HG03457 (cell line): ENCODE measurements at regions not wholly inside any gene's neighbourhood (a gene's known extent, or its start where the extent isn't known, plus 50 kb on each side); places are given as distances from the start of the nearest gene placed in this dataset.

Source experiments
- ATAC-seq: cut with Tn5 transposase; IDR thresholded peaks from one replicate; pipeline ENCODE4 v1.9.1; 2021; ENCODE audit warnings: moderate number of reproducible peaks; ENCODE audit not compliant: unreplicated experiment

DNA sequence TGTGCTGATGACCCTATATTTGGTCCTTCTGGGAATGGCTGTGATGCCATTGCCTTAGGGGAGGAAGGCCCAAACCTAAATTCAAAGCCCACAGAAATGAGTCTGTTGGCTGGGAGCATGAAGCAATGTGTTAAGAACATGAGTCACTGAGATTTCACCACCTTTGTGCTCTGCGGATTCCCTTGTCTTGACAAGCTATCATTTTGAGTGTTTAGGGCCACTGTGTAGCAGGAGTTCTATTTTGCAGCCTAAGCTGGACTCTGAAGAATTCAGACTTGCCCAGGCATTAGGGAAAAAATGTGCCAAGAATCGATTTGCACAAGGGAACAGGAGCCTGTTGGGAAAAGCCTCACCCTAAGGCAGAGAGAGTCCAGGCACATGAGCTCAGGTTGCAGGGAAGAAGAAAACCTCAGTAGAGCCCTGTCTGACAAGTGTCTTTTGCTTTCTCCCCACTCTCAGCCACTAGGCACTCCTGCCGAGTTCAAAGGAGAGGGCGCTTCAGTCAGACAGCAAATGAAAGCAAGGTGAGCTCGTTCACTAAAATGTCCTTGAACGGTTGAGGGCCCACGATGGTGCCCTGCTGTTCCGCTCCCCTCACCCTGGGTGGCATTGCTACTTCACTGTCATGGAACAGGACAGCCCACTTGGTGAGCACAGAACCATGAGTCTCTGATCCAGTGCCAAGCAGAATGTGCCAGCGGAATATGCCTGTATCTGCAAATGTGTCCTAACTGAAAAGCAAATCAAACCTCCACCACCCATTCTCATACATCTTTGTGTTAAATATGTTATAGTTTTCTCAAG is 93.6 kb downstream of the PRLHR start:
- no peak for ATAC-seq

DNA sequence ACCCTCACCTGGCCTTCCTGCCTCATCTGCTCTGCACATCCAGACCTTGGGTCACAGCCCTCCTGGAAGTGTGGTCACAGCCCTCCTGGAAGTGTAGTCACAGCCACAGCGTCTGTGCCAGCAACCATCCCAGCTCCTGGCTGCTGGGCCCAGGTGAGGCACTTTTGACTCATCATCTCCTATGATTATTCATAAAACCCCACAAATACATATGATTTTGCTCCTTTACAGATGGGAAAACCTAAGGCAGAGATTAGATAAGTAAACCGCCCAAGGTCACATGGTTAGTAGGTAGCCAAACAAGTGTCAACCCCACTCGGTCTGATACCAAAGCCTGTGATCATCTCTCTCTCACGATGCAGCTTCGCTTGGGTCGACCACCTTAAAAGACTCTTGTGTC is 94.3 kb downstream of the PRLHR start:
- ATAC-seq, result no peak

DNA sequence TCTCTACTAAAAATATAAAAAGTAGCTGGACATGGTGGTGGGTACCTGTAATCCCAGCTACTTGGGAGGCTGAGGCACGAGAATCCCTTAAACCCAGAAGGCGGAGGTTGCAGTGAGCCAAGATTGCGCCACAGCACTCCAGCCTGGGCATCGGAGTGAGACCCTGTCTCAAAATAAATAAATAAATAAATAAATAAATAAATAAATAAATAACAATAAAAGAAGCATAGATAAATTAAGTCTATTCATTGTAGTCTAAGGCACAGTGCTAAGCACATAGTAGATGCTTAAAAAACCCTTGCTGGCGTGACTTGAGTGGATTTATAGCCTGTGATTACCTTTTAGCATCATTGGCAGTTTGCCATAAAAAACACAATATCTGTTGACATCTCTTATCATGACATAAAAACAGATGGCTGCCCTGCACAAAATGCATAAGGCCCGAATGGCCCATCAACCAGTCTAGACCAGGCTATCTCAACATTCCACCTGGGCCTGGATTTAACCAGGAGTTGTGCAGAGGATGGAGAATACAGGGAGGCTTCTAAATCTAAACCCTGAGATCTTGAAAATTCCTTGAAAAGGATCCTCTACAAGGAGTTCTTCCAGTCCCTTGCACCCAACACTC is 94.9 kb downstream of the PRLHR start:
- no peak for ATAC-seq

DNA sequence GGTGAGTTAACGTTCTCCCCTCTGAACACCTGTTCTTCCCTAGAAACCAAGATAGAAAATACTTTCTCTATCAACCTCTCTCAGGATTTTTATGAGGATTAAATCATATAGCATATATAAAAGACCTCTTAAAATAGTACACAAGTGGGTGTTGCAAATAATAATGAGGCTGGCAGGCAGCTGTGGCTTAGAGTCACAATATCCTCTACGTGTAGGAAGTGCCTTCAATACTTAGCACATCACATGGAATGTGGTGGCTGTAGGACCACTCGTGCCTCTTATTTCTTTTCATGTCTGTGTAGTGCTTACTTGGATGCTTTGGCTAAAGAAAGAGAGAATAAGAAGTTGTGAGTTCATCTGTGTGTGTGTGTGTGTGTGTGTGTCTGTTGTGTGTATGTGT is 96.3 kb downstream of the PRLHR start:
- no peak for ATAC-seq

DNA sequence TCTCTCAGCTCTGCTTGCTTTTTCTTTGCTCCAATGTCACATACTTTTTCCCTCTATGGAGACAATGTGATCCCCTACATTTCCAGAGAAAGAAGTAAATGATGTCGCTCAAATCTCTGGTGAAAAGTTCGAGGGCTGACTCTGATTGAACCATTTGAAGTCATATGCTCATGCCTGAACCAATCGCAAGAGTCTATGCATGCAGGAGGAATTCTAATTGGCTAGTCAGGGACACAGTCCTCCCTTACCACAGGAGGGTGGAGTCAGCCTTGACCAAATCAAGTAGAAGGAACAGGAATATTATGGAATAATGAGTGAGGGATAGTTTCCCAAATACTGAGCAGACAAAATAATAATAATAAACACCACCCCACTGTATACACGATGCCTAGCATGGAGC is 96.8 kb downstream of the PRLHR start:
- no peak for ATAC-seq

DNA sequence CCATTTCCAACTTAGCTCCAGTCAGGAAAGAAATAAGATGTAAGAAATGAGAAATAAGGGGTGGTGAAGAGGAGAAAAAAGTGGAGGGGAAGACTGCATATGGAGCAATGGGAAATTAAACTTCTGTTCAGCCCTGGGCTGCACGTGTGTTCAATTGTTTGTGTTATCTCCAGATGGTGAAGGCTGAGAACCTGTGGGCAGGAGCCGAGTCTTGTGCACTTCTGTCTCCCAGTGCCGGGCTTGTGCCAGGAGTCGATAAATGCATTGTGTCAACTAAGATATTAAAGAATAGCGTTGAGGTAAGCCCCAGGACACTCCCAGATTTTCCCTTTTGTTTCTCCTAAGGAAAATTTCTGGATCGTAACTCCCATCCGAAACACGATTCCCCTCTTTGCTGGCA is 98.2 kb downstream of the PRLHR start:
- no peak for ATAC-seq

DNA sequence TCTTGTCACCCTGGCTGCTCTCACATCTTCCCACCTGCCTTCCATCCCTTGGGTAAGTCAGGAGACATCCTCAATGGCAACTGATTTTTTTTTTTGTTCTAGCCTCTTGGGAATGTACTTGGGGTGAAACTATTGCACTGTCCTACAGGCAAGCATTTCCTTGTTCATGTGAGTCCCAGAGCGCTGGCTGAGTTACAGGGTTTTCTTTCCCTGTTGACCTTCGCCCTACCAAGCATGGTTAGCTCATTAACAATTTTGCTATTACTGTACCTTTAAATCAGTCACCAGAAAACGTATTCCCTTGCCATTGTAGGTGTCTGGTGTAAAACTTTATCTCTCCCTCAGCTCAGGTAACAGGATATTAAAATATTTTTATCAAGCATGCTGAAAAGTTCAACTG is 98.9 kb downstream of the PRLHR start:
- no peak for ATAC-seq

DNA sequence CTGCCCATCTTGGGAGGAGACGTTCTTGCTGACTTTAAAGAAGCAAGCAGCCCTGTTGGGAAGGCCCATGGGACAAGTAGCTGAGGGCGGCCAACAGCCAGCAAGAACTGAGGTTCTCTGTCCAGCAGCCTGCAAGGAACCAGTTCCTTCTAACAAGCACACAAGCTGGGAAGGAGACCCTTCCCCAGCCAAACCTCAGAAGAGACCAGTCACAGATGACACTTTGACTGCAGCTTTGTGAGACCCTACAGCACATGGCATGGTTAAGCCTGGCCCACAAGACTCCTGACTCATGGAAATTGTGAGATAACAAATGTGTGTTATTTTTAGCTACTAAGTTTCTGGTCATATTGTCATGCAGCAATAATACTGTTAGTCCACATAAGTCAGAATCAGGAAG is 99.9 kb downstream of the PRLHR start:
- no peak for ATAC-seq

DNA sequence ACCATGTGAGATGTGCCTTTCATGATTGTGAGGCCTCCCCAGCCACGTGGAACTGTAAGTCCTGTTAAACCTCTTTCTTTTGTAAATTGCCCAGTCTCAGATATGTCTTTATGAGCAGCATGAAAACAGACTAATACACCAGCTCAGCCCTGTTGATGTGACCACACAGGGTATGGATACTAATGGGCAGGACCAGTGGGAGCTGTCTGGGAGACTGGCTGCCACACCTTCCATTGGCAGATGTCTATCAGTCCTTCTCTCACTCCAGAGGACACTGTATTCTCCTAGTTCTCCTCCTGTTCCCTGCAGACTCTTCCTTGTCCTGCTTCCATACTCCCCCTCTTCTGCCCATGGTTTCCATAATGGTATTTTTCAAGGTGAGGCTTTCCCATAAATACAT is 104.4 kb downstream of the PRLHR start:
- ATAC-seq, result no peak

DNA sequence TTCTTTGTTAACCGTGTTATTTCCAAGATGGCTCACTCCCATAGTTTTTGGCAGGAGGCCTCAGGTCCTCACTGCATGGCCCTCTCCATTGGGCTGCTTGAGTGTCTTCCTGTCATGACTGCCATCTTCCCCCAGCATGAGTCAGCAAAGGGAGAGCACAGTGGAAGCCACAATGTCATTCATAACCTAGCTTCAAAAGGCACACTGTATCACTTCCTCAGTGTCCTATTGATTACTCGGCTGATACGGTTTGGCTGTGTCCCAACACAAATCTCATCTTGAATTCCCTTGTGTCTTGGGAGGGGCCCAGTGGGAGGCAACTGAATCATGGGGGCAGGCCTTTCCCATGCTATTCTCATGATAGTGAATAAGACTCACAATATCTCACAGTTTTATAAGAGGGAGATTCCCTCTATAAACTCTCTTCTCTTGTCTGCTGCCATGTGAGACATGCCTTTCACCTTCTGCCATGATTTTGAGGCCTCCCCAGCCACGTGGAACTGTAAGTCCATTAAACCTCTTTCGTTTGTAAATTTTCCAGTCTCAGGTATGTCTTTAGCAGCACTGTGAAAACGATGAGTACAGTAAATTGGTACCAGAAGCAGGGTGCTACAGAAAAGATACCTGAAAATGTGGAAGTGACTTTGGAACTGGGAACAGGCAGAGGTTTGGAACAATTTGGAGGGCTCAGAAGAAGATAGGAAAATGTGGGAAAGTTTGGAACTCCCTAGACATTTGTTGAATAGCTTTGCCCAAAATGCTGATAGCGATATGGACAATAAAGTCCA is 106.5 kb downstream of the PRLHR start:
- no peak for ATAC-seq

DNA sequence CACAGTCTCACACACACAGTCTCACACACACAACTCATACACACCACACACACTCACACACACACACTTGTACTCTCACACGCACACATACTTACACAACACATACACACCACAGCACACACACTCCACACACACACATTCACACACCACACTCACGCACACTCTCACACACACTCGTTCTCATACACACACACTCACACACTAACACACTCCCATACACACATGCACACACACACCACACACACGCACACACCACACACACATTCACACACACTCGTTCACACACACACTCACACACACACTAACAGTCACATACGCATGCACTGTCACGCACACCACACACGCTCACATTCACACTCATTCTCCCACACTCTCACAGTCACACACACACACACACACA is 109.8 kb downstream of the PRLHR start:
- no peak for ATAC-seq

DNA sequence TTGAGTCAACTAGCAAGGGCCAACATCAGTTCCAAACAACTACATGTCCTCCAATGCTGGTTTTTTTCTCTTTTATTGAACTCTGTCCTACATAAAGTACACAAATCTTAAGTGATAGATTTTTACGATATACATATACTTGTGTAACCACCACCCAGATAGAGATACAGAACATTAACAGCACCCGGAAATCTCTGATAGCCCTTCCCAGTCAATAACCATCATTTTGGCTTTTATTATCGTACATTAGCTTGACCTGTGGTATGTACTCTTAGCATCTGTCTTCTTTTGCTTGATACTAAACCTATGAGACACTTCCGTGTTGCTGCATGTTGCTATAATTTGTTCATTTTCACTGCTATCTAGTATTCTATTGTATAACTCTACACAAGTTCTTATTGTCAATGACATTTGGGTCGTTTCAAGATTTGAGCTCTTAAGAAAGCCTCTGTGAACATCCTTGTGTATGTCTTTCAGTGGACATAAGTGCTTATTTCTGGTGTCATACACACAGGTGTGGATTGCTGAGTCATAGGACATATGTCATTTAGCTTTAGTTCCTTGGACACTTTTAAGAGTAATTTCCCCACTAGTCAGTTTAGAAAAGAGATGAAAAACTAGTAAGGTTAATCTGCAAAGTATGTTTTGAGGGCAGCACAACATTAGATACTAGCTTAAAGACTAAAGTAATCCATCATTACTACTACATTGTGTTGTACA is 111.1 kb downstream of the PRLHR start:
- ATAC-seq, result no peak

DNA sequence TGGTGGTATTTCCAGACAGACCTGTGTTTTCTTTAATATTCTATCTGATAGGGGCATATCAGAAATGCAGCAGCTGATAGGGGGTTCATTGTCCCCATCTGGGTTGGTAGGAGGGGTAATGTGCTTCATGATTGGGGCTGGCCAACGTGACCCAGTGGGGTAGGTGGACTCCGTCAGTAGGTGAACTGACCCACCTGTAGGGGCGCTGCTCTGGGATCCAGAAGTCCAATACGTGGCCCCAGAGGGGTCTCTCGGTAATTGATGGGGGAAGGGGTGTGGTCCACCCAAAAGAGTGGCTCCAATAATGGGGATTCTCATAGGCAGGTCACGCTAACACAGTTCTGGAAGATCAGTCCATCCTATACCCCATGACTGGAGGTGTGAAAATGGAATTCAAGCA is 112.0 kb downstream of the PRLHR start:
- ATAC-seq, result no peak

DNA sequence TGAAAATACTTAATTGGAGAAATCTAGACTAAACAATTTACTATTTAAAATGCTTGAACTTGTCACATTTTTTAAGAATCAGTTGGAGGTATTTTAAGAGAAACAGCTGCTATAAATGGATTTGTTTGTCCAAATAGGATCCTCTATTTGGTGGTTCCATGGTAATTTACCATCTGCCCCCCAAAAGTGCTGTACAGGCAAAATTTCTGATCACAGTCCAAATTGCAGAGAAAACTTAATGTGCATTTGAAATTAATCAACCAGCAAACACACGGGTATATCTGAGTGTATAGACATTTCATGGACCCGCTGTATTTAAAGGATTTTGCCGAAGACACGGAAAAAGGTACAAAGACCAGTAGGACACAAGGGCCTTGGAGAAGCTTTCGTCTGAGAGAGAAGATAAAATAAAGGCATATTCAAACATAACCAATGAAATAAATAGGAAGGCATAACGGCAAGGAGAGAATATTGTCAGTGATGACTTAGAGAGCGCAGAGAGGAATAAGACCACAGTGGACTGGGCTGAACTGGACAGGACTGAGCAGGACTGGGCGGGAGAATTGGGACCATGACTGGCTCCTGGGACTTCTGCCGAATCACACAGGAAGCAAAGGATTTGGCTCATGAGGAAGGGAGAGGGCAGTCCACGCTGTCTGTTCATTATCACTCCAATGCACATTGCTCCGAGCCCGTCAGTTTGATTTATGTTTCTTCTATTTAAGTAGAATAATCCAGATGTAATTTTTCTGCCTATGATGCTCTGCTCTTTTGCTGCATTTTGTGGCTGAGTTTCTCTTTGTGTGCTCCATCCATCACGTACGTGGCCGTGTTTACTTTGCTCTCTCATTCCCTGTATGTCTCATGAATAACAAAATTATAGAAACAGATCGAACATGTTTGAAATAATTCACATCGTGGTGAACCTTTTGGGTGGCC is 112.8 kb downstream of the PRLHR start:
- ATAC-seq, result no peak

DNA sequence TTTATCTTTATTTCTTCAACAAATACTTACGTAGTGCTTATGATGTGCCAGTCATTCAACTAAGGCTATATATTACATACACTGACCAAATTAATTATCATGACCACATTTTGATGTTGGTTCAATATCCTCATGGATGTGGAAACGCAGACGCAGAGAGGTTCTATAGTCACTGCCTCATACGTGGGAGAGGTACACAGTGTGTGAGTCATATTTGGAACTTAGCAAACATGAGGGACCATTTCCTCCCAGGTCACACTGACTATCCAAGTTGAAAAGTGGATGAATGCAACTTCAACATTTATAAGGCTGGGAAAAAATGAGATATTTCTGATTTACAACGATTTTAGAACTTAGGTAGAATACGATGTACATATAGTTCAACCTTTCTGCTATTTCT is 113.6 kb downstream of the PRLHR start:
- ATAC-seq, result no peak

DNA sequence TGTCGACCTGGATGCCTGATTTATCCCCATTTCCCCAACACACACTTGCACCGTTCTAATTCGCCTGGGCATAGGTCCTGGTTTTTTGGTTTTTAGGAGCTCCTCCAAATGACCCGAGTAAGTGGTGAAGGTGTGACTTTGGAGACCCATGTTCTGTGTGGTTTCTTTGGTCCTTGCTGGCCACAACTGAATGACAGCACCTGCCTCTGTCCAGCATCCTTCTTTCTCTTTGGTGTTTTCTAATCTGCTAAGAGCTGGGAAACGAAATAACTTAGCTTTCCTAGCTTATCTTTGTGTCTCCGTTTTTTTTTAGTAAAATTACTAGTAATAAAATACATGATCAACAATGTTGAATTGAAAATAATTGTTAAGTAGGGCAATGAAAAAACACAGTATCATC is 120.2 kb downstream of the PRLHR start:
- ATAC-seq, result no peak

DNA sequence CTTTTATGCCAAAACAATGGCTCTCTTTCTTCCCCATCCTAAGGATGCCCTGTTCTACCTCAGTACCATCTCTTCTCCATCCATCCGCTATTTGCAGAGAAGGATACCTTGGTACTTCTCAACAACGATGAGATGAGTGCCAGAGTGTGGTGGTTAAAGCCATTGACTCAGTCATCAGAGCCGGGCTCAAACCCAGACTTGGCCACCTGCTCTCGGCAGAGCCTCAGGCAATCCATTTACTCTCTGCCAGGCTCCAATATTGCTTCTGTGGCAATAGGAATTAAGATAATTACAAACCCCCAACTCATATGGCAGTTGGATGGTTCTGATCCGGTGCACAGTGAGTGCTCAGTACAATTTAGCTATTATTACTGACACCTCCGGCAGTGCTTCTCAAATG is 121.3 kb downstream of the PRLHR start:
- ATAC-seq, result no peak

DNA sequence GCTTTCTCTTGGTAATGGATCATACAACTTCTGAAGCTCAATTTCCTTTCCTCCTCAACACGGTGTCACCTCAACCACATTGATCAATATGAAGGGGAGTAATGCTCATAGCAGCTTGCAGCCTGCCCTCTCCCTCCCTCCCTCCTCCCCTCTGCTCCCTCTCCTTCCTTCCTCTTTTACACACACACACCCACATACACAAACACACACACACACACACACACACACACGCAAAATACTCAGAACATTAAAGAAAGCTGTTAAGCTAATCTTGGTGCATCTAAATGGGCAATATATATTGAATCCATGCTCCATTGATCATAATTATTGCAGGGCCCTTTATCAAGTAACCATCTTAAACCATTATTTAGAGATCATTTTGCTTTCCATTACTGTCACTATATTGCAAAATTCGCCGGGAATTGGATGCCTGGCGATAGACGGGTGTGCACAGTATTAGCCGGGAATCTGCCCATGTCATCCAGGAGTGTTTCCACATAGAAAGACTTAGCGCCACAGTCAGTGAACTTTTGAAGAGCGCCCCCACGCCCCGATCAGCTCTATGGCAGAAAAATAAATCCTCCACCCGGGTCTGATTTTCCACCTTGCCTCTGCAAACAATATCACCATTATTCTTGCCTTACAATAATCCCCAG is 122.0 kb downstream of the PRLHR start:
- ATAC-seq, result no peak

DNA sequence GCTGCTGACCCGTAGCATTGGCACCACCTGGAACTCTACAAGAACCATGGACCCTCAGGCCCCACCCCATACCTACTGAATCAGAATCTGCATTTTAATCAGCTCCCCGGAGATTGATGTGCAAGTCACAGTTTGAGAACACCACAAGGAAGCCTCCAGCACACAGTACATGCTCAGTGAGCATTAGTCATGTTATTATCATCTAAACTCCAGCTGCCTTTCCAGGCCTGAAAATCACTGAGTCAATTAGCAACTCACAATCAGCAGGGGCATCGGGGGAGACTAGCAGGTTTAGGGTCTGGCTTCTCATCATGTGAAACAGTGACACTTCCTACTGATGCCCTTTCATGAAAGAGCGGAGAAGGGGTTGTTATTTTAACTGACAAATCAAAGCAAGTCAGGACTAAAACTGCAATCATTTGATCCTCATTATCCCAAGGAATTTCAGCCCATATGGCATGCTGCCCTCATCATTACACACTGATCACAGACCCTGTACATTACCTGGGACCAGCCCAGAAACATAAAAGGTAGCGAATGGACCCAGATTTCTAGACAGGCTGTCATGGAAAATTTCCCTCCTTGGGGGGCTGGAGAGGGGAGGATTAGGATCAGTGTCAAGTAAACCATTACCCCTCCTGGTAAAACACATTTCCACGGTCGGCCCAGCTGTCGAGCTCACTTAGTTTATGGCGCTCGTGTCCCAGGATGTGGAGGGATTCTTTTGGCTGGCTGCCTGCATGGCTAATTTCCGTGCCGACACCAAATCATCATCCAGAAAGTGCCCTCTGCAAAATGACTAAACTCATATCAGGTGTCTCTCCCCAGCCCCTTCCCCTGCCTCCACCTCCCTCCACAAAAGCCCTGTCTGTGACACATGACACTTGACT is 122.8 kb downstream of the PRLHR start:
- ATAC-seq, result no peak
